SU-DHL-6 (cell line): ENCODE measurements at regions not wholly inside any gene's neighbourhood (a gene's known extent, or its start where the extent isn't known, plus 50 kb on each side); places are given as distances from the start of the nearest gene placed in this dataset.

ENCODE experiments used
- H2AFZ ChIP-seq: fragments of 200-600 bp; sonication (generic); 2 replicates; pipeline ENCODE4 v1.6.1; 2014; ENCODE audit warnings: low read depth, mild to moderate bottlenecking, moderate library complexity, mixed read lengths, antibody characterized with exemption, low read length; ENCODE audit not compliant: severe bottlenecking
- H3F3A ChIP-seq: fragments of 200-600 bp; shearing (Covaris generic); 2 replicates; pipeline ENCODE4 v1.6.0; 2016; ENCODE audit warnings: antibody characterized with exemption, mild to moderate bottlenecking; ENCODE audit not compliant: insufficient read depth
- H3K27ac ChIP-seq: fragments of 200-600 bp; sonication (generic); 2 replicates; pipeline ENCODE4 v1.5.1; 2016; ENCODE audit warnings: low read depth, mild to moderate bottlenecking, low read length, moderate library complexity, mixed read lengths
- H3K27me3 ChIP-seq: fragments of 200-600 bp; sonication (generic), shearing (Covaris generic); 2 replicates; pipeline ENCODE4 v1.6.0; 2014; ENCODE audit warnings: mild to moderate bottlenecking, low read length
- H3K36me3 ChIP-seq: fragments of 200-600 bp; sonication (generic); 2 replicates; pipeline ENCODE4 v1.6.1; 2014; ENCODE audit warnings: mild to moderate bottlenecking, low read length, mixed read lengths
- H3K4me2 ChIP-seq: fragments of 300-600, 200-600 bp; shearing (Covaris generic), sonication (generic); 2 replicates; pipeline ENCODE4 v1.6.0; 2014; ENCODE audit warnings: low read length, low read depth, mild to moderate bottlenecking; ENCODE audit not compliant: poor library complexity, severe bottlenecking
- H3K4me3 ChIP-seq: fragments of 200-600 bp; sonication (generic); 2 replicates; pipeline ENCODE4 v1.5.1; 2014; ENCODE audit warnings: antibody characterized with exemption, low read length, mild to moderate bottlenecking, mixed read lengths; ENCODE audit not compliant: insufficient read depth, poor library complexity, severe bottlenecking
- H3K79me2 ChIP-seq: fragments of 200-600 bp; sonication (generic); 2 replicates; pipeline ENCODE4 v1.6.1; 2014; ENCODE audit warnings: mild to moderate bottlenecking, low read length, moderate library complexity; ENCODE audit not compliant: insufficient read depth
- H3K9ac ChIP-seq: fragments of 200-600 bp; sonication (generic); 2 replicates; pipeline ENCODE4 v1.7.0; 2014; ENCODE audit warnings: mild to moderate bottlenecking, low read length
- H3K9me2 ChIP-seq: fragments of 200-600 bp; sonication (generic); replicated peaks from 2 replicates; pipeline ENCODE4 v1.6.1; 2014; ENCODE audit warnings: low read length; ENCODE audit not compliant: insufficient read depth
- H3K9me3 ChIP-seq: fragments of 200-600 bp; sonication (generic); 2 replicates; pipeline ENCODE4 v1.6.1; 2014; ENCODE audit warnings: low read length, mixed read lengths; ENCODE audit not compliant: insufficient read depth
- H4K20me1 ChIP-seq: fragments of 200-600 bp; sonication (generic); 2 replicates; pipeline ENCODE4 v1.6.1; 2014; ENCODE audit warnings: low read depth, mild to moderate bottlenecking, antibody characterized with exemption, low read length, moderate library complexity, mixed read lengths
- CTCF ChIP-seq: fragments of 200-600 bp; sonication (generic); IDR thresholded peaks from one replicate; pipeline ENCODE4 v1.5.1; 2017; ENCODE audit warnings: antibody characterized with exemption, mild to moderate bottlenecking, low read length, moderate library complexity; ENCODE audit not compliant: insufficient read depth, poor library complexity, severe bottlenecking
- EZH2phosphoT487 ChIP-seq: fragments of 200-600 bp; sonication (generic), shearing (Covaris generic); conservative IDR thresholded peaks from 2 replicates; pipeline ENCODE4 v1.6.1; 2018; ENCODE audit warnings: mild to moderate bottlenecking, antibody characterized with exemption, low read length, moderate library complexity, mixed read lengths

GRCh38 chr9:119959846-119960545 lies 590.8 kb upstream of the BRINP1 start:
- Histone ChIP-seq H4K20me1 (no peaks in the 10 kb centered on the region), H3K4me2 (no peak overlapping the region), H2AFZ (no peak overlapping the region), H3K79me2 (no peaks in the 10 kb centered on the region), H3K9ac (no peak overlapping the region), H3K27ac (no peak overlapping the region), H3K4me3 (no peak overlapping the region), H3K27me3 (no peaks in the 10 kb centered on the region), H3K9me3 (no peaks in the 10 kb centered on the region), H3F3A (no peaks in the 10 kb centered on the region), H3K36me3 (no peaks in the 10 kb centered on the region), H3K9me2 (no peaks in the 10 kb centered on the region)
- TF ChIP-seq CTCF (no peak), EZH2phosphoT487 (no peak)

- H3K36me3 ChIP-seq = no peaks in the 10 kb centered on the region
- H3K27ac ChIP-seq = no peak overlapping the region
- no peak overlapping the region for H2AFZ ChIP-seq
- H3K4me2 ChIP-seq = no peak overlapping the region
- no peaks in the 10 kb centered on the region for H3K27me3 ChIP-seq
- no peak overlapping the region for H3K4me3 ChIP-seq
- H4K20me1 ChIP-seq = no peaks in the 10 kb centered on the region
- H3F3A ChIP-seq = no peaks in the 10 kb centered on the region
- no peaks in the 10 kb centered on the region for H3K79me2 ChIP-seq
- H3K9me2 ChIP-seq = no peaks in the 10 kb centered on the region
- H3K9me3 ChIP-seq = no peaks in the 10 kb centered on the region
- H3K9ac ChIP-seq = no peak overlapping the region
- TF ChIP-seq EZH2phosphoT487 (no peak), CTCF (no peak)
Measured at GRCh38 chr9:119956111-119956510, 586.9 kb upstream of the BRINP1 start.

- no peak overlapping the region for H3K9ac ChIP-seq
- no peaks in the 10 kb centered on the region for H3K79me2 ChIP-seq
- H3K4me2 ChIP-seq = no peak overlapping the region
- H3K4me3 ChIP-seq = no peak overlapping the region
- no peaks in the 10 kb centered on the region for H3F3A ChIP-seq
- no peak overlapping the region for H2AFZ ChIP-seq
- no peaks in the 10 kb centered on the region for H3K9me3 ChIP-seq
- H3K27ac ChIP-seq = no peak overlapping the region
- H3K27me3 ChIP-seq = no peaks in the 10 kb centered on the region
- H4K20me1 ChIP-seq = no peaks in the 10 kb centered on the region
- H3K9me2 ChIP-seq = no peaks in the 10 kb centered on the region
- TF ChIP-seq CTCF (no peak), EZH2phosphoT487 (no peak)
- no peaks in the 10 kb centered on the region for H3K36me3 ChIP-seq
Measured at GRCh38 chr9:119955276-119955675, 586.0 kb upstream of the BRINP1 start.
